Fibroblast of the aortic adventitia (primary cell): ENCODE measurements at regions not wholly inside any gene's neighbourhood (a gene's known extent, or its start where the extent isn't known, plus 50 kb on each side); places are given as distances from the start of the nearest gene placed in this dataset.

Experiments
- DNase-seq: peaks from one replicate; pipeline ENCODE4 v3.0.0-alpha.2; 2010; ENCODE audit warnings: low read depth
- H3K4me3 ChIP-seq: 2 replicates; pipeline ENCODE4 v1.5.1; 2011; ENCODE audit warnings: low read depth, mild to moderate bottlenecking, control low read depth, low read length, moderate library complexity
- TF ChIP-seq, protein P1 (sequence below): IDR thresholded peaks from 2 replicates; pipeline ENCODE4 v1.5.1; 2011; ENCODE audit warnings: mild to moderate bottlenecking, low read length, control low read depth, inconsistent platforms; ENCODE audit not compliant: insufficient read depth

- TF ChIP-seq, protein P1, sequence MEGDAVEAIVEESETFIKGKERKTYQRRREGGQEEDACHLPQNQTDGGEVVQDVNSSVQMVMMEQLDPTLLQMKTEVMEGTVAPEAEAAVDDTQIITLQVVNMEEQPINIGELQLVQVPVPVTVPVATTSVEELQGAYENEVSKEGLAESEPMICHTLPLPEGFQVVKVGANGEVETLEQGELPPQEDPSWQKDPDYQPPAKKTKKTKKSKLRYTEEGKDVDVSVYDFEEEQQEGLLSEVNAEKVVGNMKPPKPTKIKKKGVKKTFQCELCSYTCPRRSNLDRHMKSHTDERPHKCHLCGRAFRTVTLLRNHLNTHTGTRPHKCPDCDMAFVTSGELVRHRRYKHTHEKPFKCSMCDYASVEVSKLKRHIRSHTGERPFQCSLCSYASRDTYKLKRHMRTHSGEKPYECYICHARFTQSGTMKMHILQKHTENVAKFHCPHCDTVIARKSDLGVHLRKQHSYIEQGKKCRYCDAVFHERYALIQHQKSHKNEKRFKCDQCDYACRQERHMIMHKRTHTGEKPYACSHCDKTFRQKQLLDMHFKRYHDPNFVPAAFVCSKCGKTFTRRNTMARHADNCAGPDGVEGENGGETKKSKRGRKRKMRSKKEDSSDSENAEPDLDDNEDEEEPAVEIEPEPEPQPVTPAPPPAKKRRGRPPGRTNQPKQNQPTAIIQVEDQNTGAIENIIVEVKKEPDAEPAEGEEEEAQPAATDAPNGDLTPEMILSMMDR: no peak
- no peak for DNase-seq
- no peak overlapping the region for H3K4me3 ChIP-seq
Observed at GRCh38 chrX:8083286-8083685, 87.8 kb downstream of the VCX2 start.

DNA sequence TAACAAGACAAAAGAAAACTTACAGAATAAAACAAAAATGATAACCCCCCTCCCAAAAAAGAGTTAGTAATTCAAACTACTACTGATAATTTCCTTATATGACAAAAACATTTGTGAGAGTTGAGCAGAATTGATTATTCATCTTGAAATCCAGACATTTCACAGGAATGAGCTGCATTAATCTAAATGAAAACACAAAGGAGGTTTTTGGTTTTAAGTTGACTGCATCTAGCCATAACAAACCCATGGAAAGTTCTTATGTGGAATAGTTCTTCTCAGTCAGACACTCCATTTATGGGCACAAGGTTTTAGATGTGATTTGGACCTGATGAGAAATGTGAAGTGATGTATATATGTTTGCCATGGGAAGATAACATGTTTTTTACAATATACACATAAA is 95.4 kb downstream of the VCX2 start:
- TF ChIP-seq, protein P1: no peak
- DNase-seq: no peak
- no peak overlapping the region for H3K4me3 ChIP-seq

GRCh38 chrX:8067754-8068462 is 103.2 kb downstream of the VCX2 start:
- TF ChIP-seq, protein P1: no peak
- no peak overlapping the region for H3K4me3 ChIP-seq
- no peak for DNase-seq

DNA sequence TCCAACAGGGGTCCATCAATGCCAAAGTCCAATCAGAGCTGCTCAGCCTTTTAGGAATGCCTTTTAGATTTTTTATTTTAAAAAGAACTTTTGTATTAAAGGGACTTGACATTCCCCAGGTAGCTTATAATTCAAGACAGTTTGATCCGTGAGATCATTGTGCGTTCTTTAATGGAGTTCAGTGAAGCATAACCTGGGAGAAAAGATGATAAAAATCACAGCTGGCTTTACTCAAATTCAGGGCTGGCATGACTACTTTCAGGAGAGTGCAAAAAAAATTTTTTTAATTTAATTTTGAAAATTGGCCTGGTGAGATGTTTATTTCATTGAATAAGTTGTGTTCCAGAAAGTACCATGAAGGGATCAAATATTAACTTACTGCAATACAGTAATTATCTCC is 118.2 kb downstream of the VCX2 start:
- H3K4me3 ChIP-seq: no peak overlapping the region
- TF ChIP-seq, protein P1: no peak
- no peak for DNase-seq

GRCh38 chrX:8049827-8050226 is 121.2 kb downstream of the VCX2 start:
- TF ChIP-seq, protein P1: no peak
- no peak for DNase-seq
- no peak overlapping the region for H3K4me3 ChIP-seq

GRCh38 chrX:8048466-8048865 is 121.3 kb upstream of the PNPLA4 start:
- no peak overlapping the region for H3K4me3 ChIP-seq
- no peak for DNase-seq
- TF ChIP-seq, protein P1: no peak

DNA sequence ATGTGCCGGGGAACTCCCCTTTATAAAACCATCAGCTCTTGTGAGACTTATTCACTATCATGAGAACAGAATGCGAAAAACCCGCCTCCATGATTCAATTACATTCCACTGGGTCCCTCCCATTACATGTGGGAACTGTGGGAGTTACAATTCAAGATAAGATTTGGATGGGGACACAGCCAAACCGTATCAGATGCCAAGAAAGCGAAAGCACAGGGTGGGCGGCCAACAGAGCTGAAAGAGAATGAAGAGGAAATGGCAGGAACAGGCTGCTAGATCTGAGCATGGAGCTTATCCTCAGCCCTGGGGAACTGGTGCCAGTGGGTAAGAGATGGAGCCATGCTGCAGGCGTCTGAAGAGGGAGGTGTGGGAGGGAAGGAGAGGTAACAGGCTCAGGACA is 117.7 kb upstream of the PNPLA4 start:
- DNase-seq: no peak
- TF ChIP-seq, protein P1: no peak
- no peak overlapping the region for H3K4me3 ChIP-seq
